ENCODE measurements at regions not wholly inside any gene's neighbourhood (a gene's known extent, or its start where the extent isn't known, plus 50 kb on each side); places are given as distances from the start of the nearest gene placed in this dataset.

DNA sequence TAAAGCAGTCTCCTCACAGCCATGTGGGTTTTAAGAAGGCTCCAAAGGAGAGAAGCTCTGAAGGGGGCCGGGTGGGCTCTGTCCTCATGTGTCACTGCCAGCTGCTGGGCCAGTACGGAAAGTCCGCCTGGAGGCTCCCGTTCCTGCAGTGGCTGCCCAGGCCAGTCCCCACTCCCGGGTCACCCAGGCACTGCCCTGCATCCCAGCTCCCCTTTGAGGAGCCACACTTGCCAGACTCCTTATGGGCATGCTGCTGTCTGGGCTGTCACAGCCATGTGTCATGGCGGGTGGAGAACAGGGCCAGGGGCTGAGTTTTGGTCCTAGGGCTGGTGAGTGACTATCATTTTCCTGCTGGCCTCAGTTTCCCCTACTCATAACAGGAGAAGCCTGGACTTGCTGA, 79.4 kb upstream of the ACTRT2 start:
- H3K27ac ChIP-seq: no peak overlapping the region
- no peak for DNase-seq (ENCODE audit: extremely low spot score in 2 of 2)
- no peak overlapping the region for H3K4me3 ChIP-seq
- TF ChIP-seq, protein P1, sequence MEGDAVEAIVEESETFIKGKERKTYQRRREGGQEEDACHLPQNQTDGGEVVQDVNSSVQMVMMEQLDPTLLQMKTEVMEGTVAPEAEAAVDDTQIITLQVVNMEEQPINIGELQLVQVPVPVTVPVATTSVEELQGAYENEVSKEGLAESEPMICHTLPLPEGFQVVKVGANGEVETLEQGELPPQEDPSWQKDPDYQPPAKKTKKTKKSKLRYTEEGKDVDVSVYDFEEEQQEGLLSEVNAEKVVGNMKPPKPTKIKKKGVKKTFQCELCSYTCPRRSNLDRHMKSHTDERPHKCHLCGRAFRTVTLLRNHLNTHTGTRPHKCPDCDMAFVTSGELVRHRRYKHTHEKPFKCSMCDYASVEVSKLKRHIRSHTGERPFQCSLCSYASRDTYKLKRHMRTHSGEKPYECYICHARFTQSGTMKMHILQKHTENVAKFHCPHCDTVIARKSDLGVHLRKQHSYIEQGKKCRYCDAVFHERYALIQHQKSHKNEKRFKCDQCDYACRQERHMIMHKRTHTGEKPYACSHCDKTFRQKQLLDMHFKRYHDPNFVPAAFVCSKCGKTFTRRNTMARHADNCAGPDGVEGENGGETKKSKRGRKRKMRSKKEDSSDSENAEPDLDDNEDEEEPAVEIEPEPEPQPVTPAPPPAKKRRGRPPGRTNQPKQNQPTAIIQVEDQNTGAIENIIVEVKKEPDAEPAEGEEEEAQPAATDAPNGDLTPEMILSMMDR (IDR thresholded peaks at IDR 0.05): no peak
- TF ChIP-seq POLR2A (IDR thresholded peaks at IDR 0.05): no peak
- TF ChIP-seq POLR2AphosphoS5 (IDR thresholded peaks at IDR 0.05; ENCODE audit: insufficient read depth in 1 of 2, low read depth in 1 of 2): no peak
- no peaks in the 10 kb centered on the region for H3K4me1 ChIP-seq
- no peaks in the 10 kb centered on the region for H3K36me3 ChIP-seq
- peaks cover 7% of the 10 kb centered on the region for H3K9me3 ChIP-seq
- H3K27me3 ChIP-seq: no peaks in the 10 kb centered on the region
- intact Hi-C loops (cut with DNase I): no loop called here

DNA sequence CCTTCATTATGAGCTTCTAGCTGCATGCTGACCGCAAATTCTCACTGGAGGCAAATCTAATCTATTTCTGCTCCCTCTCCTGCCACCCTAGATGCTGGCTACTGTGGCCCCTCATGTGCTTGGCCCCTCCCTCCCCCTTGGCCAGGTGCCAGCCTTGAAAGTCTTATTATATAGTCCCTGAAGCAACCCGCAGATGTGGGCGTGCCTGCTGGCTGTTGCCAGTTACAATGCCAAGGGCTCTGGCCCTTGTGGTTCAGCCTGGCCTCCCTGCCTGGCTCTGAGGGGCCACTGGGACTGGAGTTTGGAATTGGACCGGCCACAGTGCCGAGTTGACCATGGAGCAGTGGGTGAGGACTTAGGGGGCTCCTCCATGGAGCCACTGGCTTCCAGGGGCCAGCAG, 78.9 kb upstream of the ACTRT2 start:
- Histone ChIP-seq H3K4me1 (no peaks in the 10 kb centered on the region), H3K27me3 (no peaks in the 10 kb centered on the region), H3K4me3 (no peak overlapping the region), H3K36me3 (no peaks in the 10 kb centered on the region), H3K27ac (no peak overlapping the region), H3K9me3 (peaks cover 7% of the 10 kb centered on the region)
- TF ChIP-seq POLR2AphosphoS5 (IDR thresholded peaks at IDR 0.05; ENCODE audit: insufficient read depth in 1 of 2, low read depth in 1 of 2) (no peak), POLR2A (IDR thresholded peaks at IDR 0.05) (no peak)
- TF ChIP-seq, protein P1 (IDR thresholded peaks at IDR 0.05): no peak
- DNase-seq (ENCODE audit: extremely low spot score in 2 of 2): no peak
- intact Hi-C loops (cut with DNase I): no loop called here

DNA sequence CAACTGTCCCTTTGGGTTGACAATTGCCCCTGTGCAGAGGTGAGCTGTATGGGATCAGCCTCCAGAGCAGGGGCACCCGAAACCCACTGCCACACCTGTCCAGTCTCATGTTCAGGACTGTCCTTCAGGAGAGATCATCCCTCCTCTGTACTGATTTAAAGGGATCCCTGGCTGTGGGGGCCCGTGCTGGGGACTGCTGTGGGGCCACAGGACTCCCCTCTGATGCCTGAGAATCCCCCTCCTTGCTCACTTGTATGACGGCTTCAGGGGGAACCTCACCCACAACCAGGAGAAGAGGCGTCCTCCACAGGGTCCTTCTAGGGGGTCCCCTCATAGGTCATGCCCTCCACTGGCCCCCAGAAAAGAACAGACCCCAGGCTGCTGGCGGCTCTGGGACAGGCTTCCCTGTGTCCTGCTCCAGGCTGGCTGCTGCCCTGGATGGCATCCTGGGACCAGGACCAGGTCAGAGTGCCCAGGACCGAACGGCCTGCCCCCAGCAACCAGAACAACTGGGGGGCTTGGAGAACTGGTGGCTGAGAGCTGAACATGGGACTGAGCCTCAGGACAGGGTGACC, 77.5 kb upstream of the ACTRT2 start:
- H3K4me1 ChIP-seq: no peaks in the 10 kb centered on the region
- no peaks in the 10 kb centered on the region for H3K27me3 ChIP-seq
- H3K4me3 ChIP-seq: no peak overlapping the region
- no peak overlapping the region for H3K27ac ChIP-seq
- no peak for DNase-seq (ENCODE audit: extremely low spot score in 2 of 2)
- no peaks in the 10 kb centered on the region for H3K36me3 ChIP-seq
- intact Hi-C loops (cut with DNase I): no loop called here
- peaks cover 7% of the 10 kb centered on the region for H3K9me3 ChIP-seq
- no peak for TF ChIP-seq POLR2A (IDR thresholded peaks at IDR 0.05)
- TF ChIP-seq, protein P1 (IDR thresholded peaks at IDR 0.05): no peak
- TF ChIP-seq POLR2AphosphoS5 (IDR thresholded peaks at IDR 0.05; ENCODE audit: insufficient read depth in 1 of 2, low read depth in 1 of 2): no peak

DNA sequence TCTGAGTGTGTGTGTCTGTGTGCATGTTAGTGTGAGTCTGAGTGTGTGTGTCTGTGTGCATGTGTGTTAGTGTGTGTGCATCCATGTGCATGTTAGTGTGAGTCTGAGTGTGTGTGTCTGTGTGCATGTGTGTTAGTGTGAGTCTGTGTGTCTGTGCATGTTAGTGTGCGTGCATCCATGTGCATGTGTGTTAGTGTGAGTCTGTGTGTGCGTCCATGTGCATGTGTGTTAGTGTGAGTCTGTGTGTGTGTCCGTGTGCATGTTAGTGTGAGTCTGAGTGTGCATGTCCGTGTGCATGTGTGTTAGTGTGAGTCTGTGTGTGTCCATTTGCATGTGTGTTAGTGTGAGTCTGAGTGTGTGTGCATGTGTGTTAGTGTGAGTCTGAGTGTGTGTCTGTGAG, 76.6 kb upstream of the ACTRT2 start:
- Histone ChIP-seq H3K36me3 (no peaks in the 10 kb centered on the region), H3K27ac (no peak overlapping the region), H3K4me3 (no peak overlapping the region), H3K4me1 (no peaks in the 10 kb centered on the region), H3K27me3 (no peaks in the 10 kb centered on the region), H3K9me3 (peaks cover 7% of the 10 kb centered on the region)
- intact Hi-C loops (cut with DNase I): no loop called here
- DNase-seq (ENCODE audit: extremely low spot score in 2 of 2): no peak
- TF ChIP-seq, protein P1 (IDR thresholded peaks at IDR 0.05): no peak
- no peak for TF ChIP-seq POLR2AphosphoS5 (IDR thresholded peaks at IDR 0.05; ENCODE audit: insufficient read depth in 1 of 2, low read depth in 1 of 2)
- no peak for TF ChIP-seq POLR2A (IDR thresholded peaks at IDR 0.05)

DNA sequence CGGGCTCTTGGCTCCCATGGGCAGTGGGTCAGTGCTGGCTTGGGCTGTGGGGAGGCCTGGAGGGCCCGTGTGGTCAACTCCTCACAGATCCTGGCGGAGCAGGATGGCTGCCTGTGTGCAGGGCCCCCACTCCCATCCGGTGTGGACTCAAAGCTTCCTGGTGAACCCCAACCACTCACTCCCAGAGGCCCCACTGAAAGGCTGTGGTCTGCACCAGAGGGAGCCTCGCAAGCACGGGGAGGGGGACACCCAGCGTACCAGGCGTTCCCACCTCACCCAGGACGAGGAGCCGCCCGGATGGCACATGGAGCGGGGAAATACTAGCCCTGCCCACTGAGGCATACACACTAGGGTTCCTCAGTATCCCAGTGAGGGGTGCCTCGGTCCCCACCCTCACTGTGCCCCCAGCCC, 75.4 kb upstream of the ACTRT2 start:
- intact Hi-C loops (cut with DNase I): no loop called here
- Histone ChIP-seq H3K4me3 (no peak overlapping the region), H3K27me3 (no peaks in the 10 kb centered on the region), H3K4me1 (no peaks in the 10 kb centered on the region), H3K36me3 (no peaks in the 10 kb centered on the region), H3K27ac (no peak overlapping the region), H3K9me3 (peaks cover 7% of the 10 kb centered on the region)
- DNase-seq (ENCODE audit: extremely low spot score in 2 of 2): no peak
- no peak for TF ChIP-seq POLR2A (IDR thresholded peaks at IDR 0.05)
- TF ChIP-seq POLR2AphosphoS5 (IDR thresholded peaks at IDR 0.05; ENCODE audit: insufficient read depth in 1 of 2, low read depth in 1 of 2): no peak
- TF ChIP-seq, protein P1 (IDR thresholded peaks at IDR 0.05): no peak
